ENCODE measurements at regions not wholly inside any gene's neighbourhood (a gene's known extent, or its start where the extent isn't known, plus 50 kb on each side); places are given as distances from the start of the nearest gene placed in this dataset.

- Histone ChIP-seq H3K9me3 (ENCODE audit: low read depth, low read length, poor library complexity, severe bottlenecking) (no peaks in the 10 kb centered on the region), H3K4me3 (ENCODE audit: low read depth, low read length, poor library complexity, severe bottlenecking) (no peak overlapping the region), H3K36me3 (ENCODE audit: insufficient read depth, low read length, poor library complexity, severe bottlenecking) (no peaks in the 10 kb centered on the region), H3K27ac (ENCODE audit: low read depth, low read length, poor library complexity, severe bottlenecking) (no peak overlapping the region), H3K4me1 (ENCODE audit: insufficient read depth, low read length, poor library complexity, severe bottlenecking) (peaks cover 4% of the 10 kb centered on the region), H3K27me3 (replicated peaks; ENCODE audit: insufficient read depth, low read depth, low read length, poor library complexity) (no peaks in the 10 kb centered on the region)
- no TSS peak for BruUV-seq (replicated peaks)
- ChIA-PET POLR2A (ENCODE audit: low non-redundant PET) (no interaction called here), CTCF (no interaction called here)
- TF ChIP-seq EZH2 (IDR thresholded peaks at IDR 0.05; ENCODE audit: borderline replicate concordance, low read depth, low read length, poor library complexity, severe bottlenecking): no peak
- TF ChIP-seq, protein P1, sequence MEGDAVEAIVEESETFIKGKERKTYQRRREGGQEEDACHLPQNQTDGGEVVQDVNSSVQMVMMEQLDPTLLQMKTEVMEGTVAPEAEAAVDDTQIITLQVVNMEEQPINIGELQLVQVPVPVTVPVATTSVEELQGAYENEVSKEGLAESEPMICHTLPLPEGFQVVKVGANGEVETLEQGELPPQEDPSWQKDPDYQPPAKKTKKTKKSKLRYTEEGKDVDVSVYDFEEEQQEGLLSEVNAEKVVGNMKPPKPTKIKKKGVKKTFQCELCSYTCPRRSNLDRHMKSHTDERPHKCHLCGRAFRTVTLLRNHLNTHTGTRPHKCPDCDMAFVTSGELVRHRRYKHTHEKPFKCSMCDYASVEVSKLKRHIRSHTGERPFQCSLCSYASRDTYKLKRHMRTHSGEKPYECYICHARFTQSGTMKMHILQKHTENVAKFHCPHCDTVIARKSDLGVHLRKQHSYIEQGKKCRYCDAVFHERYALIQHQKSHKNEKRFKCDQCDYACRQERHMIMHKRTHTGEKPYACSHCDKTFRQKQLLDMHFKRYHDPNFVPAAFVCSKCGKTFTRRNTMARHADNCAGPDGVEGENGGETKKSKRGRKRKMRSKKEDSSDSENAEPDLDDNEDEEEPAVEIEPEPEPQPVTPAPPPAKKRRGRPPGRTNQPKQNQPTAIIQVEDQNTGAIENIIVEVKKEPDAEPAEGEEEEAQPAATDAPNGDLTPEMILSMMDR (conservative IDR thresholded peaks at IDR 0.05; ENCODE audit: low read depth, low read length): no peak
- DNase-seq (ENCODE audit: low spot score): no peak
- intact Hi-C loops (cut with micrococcal nuclease; ENCODE audit: unreplicated experiment): no loop called here
These were observed 1317.7 kb downstream of the FSTL5 start for GRCh38 chr4:160846121-160846520.

DNA sequence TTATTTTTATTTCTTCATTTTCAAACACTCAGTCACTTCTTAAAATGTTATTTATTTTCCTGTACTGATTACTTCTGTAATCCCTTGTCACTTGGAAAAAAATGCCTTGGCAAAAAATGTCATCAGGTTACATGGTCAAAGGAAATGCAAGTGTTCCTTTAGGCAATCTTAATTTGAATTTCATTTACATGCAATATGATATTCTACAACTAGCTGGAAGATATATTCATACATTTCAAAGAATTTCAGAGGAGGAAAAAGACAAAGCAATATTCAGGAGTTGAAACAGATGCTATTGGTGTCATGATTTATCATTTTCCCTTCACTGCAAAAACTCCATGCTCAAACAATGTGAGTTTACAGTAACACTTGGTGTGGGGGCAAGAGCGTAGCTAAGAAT is 1316.6 kb downstream of the FSTL5 start:
- no TSS peak for BruUV-seq (replicated peaks)
- Histone ChIP-seq H3K36me3 (ENCODE audit: insufficient read depth, low read length, poor library complexity, severe bottlenecking) (no peaks in the 10 kb centered on the region), H3K9me3 (ENCODE audit: low read depth, low read length, poor library complexity, severe bottlenecking) (no peaks in the 10 kb centered on the region), H3K27me3 (replicated peaks; ENCODE audit: insufficient read depth, low read depth, low read length, poor library complexity) (no peaks in the 10 kb centered on the region), H3K4me1 (ENCODE audit: insufficient read depth, low read length, poor library complexity, severe bottlenecking) (peaks cover 4% of the 10 kb centered on the region), H3K4me3 (ENCODE audit: low read depth, low read length, poor library complexity, severe bottlenecking) (no peak overlapping the region), H3K27ac (ENCODE audit: low read depth, low read length, poor library complexity, severe bottlenecking) (no peak overlapping the region)
- ChIA-PET POLR2A (ENCODE audit: low non-redundant PET) (no interaction called here), CTCF (no interaction called here)
- no peak for DNase-seq (ENCODE audit: low spot score)
- TF ChIP-seq EZH2 (IDR thresholded peaks at IDR 0.05; ENCODE audit: borderline replicate concordance, low read depth, low read length, poor library complexity, severe bottlenecking): no peak
- TF ChIP-seq, protein P1 (conservative IDR thresholded peaks at IDR 0.05; ENCODE audit: low read depth, low read length): no peak
- intact Hi-C loops (cut with micrococcal nuclease; ENCODE audit: unreplicated experiment): no loop called here

DNA sequence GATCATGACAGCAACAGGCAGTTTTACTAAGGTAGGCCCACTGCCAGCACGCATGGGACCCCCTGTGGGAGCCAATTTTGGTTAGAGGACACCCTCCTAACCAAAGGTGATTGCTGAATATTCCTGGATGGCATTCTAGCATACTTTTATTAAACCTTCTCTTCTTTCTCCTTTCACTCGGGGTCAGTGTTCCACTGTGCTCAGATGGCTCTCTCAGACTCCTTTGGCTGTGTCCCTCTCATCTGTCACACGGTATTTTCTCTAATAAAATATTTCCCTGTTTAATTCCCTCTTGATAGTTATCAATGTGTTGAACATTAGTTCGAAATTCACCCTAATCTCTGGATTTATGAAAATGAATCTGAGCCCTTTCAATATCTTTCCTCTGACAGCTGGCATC is 1315.3 kb downstream of the FSTL5 start:
- no peak for DNase-seq (ENCODE audit: low spot score)
- peaks cover 4% of the 10 kb centered on the region for H3K4me1 ChIP-seq (ENCODE audit: insufficient read depth, low read length, poor library complexity, severe bottlenecking)
- no peaks in the 10 kb centered on the region for H3K9me3 ChIP-seq (ENCODE audit: low read depth, low read length, poor library complexity, severe bottlenecking)
- POLR2A ChIA-PET (ENCODE audit: low non-redundant PET): no interaction called here
- intact Hi-C loops (cut with micrococcal nuclease; ENCODE audit: unreplicated experiment): no loop called here
- TF ChIP-seq, protein P1 (conservative IDR thresholded peaks at IDR 0.05; ENCODE audit: low read depth, low read length): no peak
- no peak for TF ChIP-seq EZH2 (IDR thresholded peaks at IDR 0.05; ENCODE audit: borderline replicate concordance, low read depth, low read length, poor library complexity, severe bottlenecking)
- H3K27ac ChIP-seq (ENCODE audit: low read depth, low read length, poor library complexity, severe bottlenecking): no peak overlapping the region
- BruUV-seq (replicated peaks): no TSS peak
- H3K4me3 ChIP-seq (ENCODE audit: low read depth, low read length, poor library complexity, severe bottlenecking): no peak overlapping the region
- no peaks in the 10 kb centered on the region for H3K36me3 ChIP-seq (ENCODE audit: insufficient read depth, low read length, poor library complexity, severe bottlenecking)
- CTCF ChIA-PET: no interaction called here
- H3K27me3 ChIP-seq (replicated peaks; ENCODE audit: insufficient read depth, low read depth, low read length, poor library complexity): no peaks in the 10 kb centered on the region

Measured in A673 (cell line).